NB4 (cell line): ENCODE measurements at regions not wholly inside any gene's neighbourhood (a gene's known extent, or its start where the extent isn't known, plus 50 kb on each side); places are given as distances from the start of the nearest gene placed in this dataset.

ENCODE experiments used
- MAX ChIP-seq: IDR thresholded peaks from 2 replicates; pipeline ENCODE4 v1.6.1; 2011; ENCODE audit warnings: low read depth, low read length
- POLR2A ChIP-seq: IDR thresholded peaks from 2 replicates; pipeline ENCODE4 v1.6.1; 2011; ENCODE audit warnings: mild to moderate bottlenecking; ENCODE audit not compliant: insufficient read length; ENCODE audit errors: extremely low read depth
- TF ChIP-seq, protein P1 (sequence below): IDR thresholded peaks from one replicate; pipeline ENCODE4 v1.5.1; 2012; ENCODE audit warnings: low read depth, low read length

DNA sequence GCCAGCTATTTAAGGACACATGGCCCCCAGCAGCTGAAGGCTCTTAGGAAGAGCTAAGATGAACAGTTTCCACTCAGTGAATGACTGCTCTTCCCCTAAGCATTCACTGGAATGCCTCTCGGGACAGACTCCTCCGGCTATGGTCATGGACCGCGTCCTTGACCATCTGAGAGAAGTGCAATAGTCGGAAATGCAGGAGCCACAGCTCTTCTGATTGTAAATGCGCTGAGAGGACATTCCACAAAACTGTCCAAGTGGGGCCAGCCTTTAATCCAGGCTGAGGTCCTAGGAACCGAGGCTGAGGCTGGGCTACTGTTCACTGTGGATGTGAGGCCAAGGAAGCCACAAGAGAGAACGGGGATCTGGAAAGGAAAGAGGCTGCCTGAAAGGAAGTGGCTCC, 162.0 kb upstream of the TMEM72 start:
- TF ChIP-seq, protein P1, sequence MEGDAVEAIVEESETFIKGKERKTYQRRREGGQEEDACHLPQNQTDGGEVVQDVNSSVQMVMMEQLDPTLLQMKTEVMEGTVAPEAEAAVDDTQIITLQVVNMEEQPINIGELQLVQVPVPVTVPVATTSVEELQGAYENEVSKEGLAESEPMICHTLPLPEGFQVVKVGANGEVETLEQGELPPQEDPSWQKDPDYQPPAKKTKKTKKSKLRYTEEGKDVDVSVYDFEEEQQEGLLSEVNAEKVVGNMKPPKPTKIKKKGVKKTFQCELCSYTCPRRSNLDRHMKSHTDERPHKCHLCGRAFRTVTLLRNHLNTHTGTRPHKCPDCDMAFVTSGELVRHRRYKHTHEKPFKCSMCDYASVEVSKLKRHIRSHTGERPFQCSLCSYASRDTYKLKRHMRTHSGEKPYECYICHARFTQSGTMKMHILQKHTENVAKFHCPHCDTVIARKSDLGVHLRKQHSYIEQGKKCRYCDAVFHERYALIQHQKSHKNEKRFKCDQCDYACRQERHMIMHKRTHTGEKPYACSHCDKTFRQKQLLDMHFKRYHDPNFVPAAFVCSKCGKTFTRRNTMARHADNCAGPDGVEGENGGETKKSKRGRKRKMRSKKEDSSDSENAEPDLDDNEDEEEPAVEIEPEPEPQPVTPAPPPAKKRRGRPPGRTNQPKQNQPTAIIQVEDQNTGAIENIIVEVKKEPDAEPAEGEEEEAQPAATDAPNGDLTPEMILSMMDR = no peak
- TF ChIP-seq POLR2A = no peak
- no peak for TF ChIP-seq MAX
